ENCODE measurements at regions not wholly inside any gene's neighbourhood (a gene's known extent, or its start where the extent isn't known, plus 50 kb on each side); places are given as distances from the start of the nearest gene placed in this dataset.

- H3K9me3 Mint-ChIP-seq = no peaks in the 10 kb centered on the region
- H3K36me3 ChIP-seq (ENCODE audit: control insufficient read depth, insufficient read depth, low read length) = no peaks in the 10 kb centered on the region
- H3K27ac ChIP-seq (ENCODE audit: low read depth, low read length) = no peak overlapping the region
Observed at GRCh38 chr15:47652328-47652727, 65.0 kb upstream of the SEMA6D start.

GRCh38 chr15:47652844-47653243, 64.5 kb upstream of the SEMA6D start:
- H3K36me3 Mint-ChIP-seq (ENCODE audit: low read depth) = no peaks in the 10 kb centered on the region
- H3K27me3 Mint-ChIP-seq (ENCODE audit: insufficient read depth) = peaks cover 6% of the 10 kb centered on the region
- no peak overlapping the region for H3K27ac ChIP-seq (ENCODE audit: low read depth, low read length)
- H3K4me1 Mint-ChIP-seq = peaks cover 17% of the 10 kb centered on the region
- H3K9ac ChIP-seq (ENCODE audit: extremely low read depth, low read length, poor library complexity, severe bottlenecking) = no peak overlapping the region
- H3K9me3 ChIP-seq (ENCODE audit: control insufficient read depth, low read length) = no peaks in the 10 kb centered on the region
- DNase-seq = no peak
- H3K4me3 Mint-ChIP-seq = no peak overlapping the region
- WGBS, 2 experiments (ENCODE audit: insufficient coverage in 1 of 2, insufficient read length in 1 of 2) = 93 to 100% methylated on average over 2 of the region's 2 CpGs
- no peak for TF ChIP-seq CTCF (conservative IDR thresholded peaks at IDR 0.05)
- no peak overlapping the region for H3K27ac Mint-ChIP-seq
- no peaks in the 10 kb centered on the region for H3K9me3 Mint-ChIP-seq
- H3K36me3 ChIP-seq (ENCODE audit: control insufficient read depth, insufficient read depth, low read length) = no peaks in the 10 kb centered on the region
- H3K4me3 ChIP-seq (ENCODE audit: low read length) = no peak overlapping the region
- no peaks in the 10 kb centered on the region for H3K27me3 ChIP-seq (ENCODE audit: control insufficient read depth, insufficient read depth, low read length, poor library complexity, severe bottlenecking)
- H3K4me1 ChIP-seq (ENCODE audit: control insufficient read depth, insufficient read depth, low read length) = no peaks in the 10 kb centered on the region

More at GRCh38 chr15:47652328-47652727, 65.0 kb upstream of the SEMA6D start:
- H3K4me3 Mint-ChIP-seq = no peak overlapping the region
- H3K4me1 Mint-ChIP-seq = peaks cover 17% of the 10 kb centered on the region
- WGBS, 2 experiments (ENCODE audit: insufficient coverage in 1 of 2, insufficient read length in 1 of 2) = 93 to 100% methylated on average over 1 to 3 of the region's 7 CpGs
- no peaks in the 10 kb centered on the region for H3K4me1 ChIP-seq (ENCODE audit: control insufficient read depth, insufficient read depth, low read length)
- TF ChIP-seq CTCF (conservative IDR thresholded peaks at IDR 0.05) = no peak
- no peak overlapping the region for H3K27ac Mint-ChIP-seq
- H3K27me3 ChIP-seq (ENCODE audit: control insufficient read depth, insufficient read depth, low read length, poor library complexity, severe bottlenecking) = no peaks in the 10 kb centered on the region
- DNase-seq = no peak
- peaks cover 6% of the 10 kb centered on the region for H3K27me3 Mint-ChIP-seq (ENCODE audit: insufficient read depth)
- no peaks in the 10 kb centered on the region for H3K36me3 Mint-ChIP-seq (ENCODE audit: low read depth)
- no peak overlapping the region for H3K4me3 ChIP-seq (ENCODE audit: low read length)
- H3K9ac ChIP-seq (ENCODE audit: extremely low read depth, low read length, poor library complexity, severe bottlenecking) = no peak overlapping the region
- H3K9me3 ChIP-seq (ENCODE audit: control insufficient read depth, low read length) = no peaks in the 10 kb centered on the region

GRCh38 chr15:47661661-47662180, 55.6 kb upstream of the SEMA6D start:
- no peaks in the 10 kb centered on the region for H3K4me1 ChIP-seq (ENCODE audit: control insufficient read depth, insufficient read depth, low read length)
- H3K4me3 ChIP-seq (ENCODE audit: low read length) = no peak overlapping the region
- 94 to 100% methylated on average over 3 to 5 of the region's 5 CpGs for WGBS, 2 experiments (ENCODE audit: insufficient coverage in 1 of 2, insufficient read length in 1 of 2)
- H3K4me3 Mint-ChIP-seq = no peak overlapping the region
- no peak for DNase-seq
- no peaks in the 10 kb centered on the region for H3K27me3 Mint-ChIP-seq (ENCODE audit: insufficient read depth)
- H3K9ac ChIP-seq (ENCODE audit: extremely low read depth, low read length, poor library complexity, severe bottlenecking) = no peak overlapping the region
- TF ChIP-seq CTCF (conservative IDR thresholded peaks at IDR 0.05) = no peak
- H3K36me3 Mint-ChIP-seq (ENCODE audit: low read depth) = no peaks in the 10 kb centered on the region
- no peaks in the 10 kb centered on the region for H3K36me3 ChIP-seq (ENCODE audit: control insufficient read depth, insufficient read depth, low read length)
- no peaks in the 10 kb centered on the region for H3K9me3 Mint-ChIP-seq
- no peak overlapping the region for H3K27ac ChIP-seq (ENCODE audit: low read depth, low read length)
- H3K27ac Mint-ChIP-seq = no peak overlapping the region
- no peaks in the 10 kb centered on the region for H3K4me1 Mint-ChIP-seq
- no peaks in the 10 kb centered on the region for H3K9me3 ChIP-seq (ENCODE audit: control insufficient read depth, low read length)
- H3K27me3 ChIP-seq (ENCODE audit: control insufficient read depth, insufficient read depth, low read length, poor library complexity, severe bottlenecking) = no peaks in the 10 kb centered on the region
